ENCODE measurements at regions not wholly inside any gene's neighbourhood (a gene's known extent, or its start where the extent isn't known, plus 50 kb on each side); places are given as distances from the start of the nearest gene placed in this dataset.
A peak's percentile ranks its signal among the peaks of the same experiment; 100 is the strongest.

DNA sequence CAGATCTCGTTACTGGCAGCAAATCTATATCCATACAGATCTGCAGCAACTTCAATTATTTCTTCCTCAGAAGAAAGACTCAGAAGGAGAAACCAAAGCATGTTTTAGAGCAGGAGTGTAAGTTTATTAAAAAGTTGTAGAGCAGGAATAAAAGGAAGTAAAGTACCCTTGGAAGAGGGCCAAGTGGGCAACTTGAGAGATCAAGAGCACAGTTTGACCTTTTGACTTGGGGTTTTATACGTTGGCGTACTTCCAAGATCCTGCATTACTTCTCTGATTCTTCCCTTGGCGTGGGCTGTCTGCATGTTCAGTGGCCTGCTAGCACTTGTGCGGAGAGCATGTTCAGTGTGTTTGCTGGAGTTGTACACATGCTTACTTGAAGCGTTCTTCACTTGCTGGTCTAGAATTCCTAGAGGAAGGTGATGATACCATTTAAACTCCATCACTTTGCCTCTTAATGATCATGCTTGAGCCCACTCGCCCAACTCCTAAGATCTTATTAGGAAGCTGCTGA lies 1114.7 kb upstream of the PABPC4L start:
- DNase-seq (ENCODE audit: low spot score): no peak

DNA sequence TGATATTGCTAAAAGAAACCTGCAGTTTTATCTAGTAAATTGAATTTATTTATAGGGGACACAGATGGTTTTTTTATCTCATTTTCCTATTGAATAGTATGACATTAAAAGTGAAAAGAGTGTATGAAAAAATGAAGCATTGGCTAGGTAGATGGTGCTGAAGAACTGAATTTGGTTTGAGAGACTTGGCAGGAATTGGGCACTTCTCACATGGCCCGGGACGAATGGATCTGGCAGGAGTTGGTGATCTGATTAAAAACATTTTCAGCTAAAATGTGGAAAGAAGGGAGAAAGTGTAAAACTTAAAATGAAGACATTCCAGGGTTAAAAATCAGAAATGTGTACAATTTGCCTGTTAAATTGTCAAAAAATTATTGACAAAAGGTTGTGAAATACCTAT lies 1088.5 kb upstream of the PABPC4L start:
- DNase-seq (ENCODE audit: low spot score): no peak

DNA sequence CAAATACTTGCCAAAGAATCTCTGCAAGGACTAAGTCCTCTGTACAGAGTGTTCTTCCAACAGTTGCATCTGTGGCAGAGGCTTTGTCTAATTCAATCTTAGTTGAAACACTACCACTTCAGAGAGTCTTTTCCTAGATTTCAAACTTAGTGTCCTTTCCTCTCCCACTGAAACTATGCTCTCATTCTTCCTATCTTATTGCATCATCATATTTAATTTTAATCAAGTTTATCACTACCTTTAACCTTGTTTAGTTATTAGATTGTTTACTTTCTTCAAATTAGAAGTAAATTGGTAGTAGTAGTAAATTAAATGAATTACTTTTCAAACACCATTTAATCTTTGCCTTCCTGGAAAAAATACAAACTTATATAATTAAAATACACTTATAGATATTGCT lies 1082.3 kb upstream of the PABPC4L start:
- no peak for DNase-seq (ENCODE audit: low spot score)

DNA sequence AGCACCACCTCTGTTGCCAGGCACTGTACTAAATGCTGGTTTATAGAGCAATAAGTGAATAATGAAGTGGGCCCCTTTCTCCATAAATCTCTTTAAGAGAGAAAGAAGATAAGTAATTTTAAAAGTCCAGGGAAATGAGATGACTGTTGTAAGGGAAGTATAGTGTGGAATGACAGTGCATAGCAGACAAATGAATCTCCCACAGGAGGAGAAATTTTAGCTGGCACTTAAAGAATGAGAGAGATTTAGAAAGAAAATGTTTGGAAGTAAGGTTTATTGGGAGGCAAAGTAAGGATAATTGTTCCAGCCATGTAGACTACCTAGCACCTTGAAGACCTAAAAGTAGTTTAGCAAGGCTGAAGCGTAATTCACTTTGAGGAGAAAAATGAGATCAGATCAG lies 1081.1 kb upstream of the PABPC4L start:
- DNase-seq (ENCODE audit: low spot score): no peak

DNA sequence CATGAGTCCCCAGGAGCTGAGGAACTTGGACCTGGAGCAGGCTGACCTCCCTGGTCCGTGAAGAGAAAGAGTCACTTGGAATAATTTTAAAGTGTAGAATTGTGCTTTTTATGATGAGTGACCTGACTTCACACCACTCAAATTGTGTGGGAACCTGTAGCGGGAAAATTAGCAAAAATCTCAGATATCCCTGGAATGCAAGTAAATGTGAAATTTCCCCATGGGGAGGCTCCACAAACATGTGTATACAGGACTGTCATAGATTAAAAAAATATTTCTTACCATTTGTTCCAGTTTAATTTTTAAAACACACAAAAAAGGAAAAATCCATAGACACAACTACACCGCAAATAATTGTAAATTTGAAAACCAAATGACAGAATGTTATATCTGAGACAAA lies 1079.6 kb upstream of the PABPC4L start:
- DNase-seq (ENCODE audit: low spot score): no peak

DNA sequence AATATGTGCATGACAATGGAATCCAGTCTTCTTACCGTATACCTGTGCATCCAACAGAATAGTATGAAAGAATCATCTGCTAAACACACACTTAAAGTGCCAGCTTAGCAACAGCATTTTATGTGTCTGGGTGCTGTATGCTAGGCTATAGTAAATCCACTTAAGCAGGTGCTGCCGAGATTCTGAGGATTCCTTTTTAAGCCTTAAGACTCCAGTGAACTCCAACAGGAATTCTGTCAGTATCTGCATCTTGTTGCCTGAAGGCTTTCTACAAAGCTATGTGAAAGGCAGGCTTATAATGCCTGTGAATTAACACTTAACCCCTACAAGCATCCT lies 1076.4 kb upstream of the PABPC4L start:
- DNase-seq (ENCODE audit: low spot score): no peak

DNA sequence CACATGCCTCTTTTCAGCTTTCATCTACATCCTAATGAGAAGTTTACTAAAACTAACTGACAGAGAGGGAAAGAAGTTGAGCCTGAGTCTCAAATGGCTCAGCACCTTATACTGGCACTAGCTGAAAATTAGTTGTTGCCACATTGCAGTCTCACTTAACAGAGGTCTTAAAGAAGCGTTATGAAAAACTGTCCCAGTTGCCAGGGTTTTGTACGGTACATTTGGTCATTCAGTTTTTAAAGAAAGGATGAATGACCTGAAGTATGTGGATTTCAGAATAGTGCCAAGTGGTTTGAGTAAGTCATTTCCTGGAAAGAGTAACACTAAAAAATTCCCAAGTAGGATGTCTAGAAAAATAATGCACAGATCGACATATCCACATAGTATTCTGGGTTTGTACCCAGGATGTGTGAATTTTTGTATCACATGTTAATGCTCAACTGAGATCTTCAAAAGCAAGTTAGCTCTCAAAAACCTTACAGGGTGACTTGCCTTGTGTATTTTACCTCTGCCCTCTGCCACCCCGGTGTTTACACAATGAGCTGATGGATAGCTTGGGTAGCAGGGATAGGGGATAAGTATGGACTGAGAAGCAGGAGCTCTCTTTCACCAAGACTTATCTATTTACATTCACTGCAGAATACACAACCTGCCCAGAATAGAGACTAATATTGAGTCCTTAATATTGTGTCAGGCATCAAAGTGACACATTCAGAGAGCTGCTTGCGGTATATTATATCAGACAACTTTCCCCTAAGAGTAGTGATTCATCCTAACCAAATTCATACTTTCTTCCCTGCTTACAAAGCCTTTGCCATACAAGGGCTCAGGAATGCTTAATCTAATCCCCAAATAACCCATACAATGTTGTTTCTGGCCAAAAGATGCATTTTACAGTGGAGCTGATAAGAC lies 1075.7 kb upstream of the PABPC4L start:
- DNase-seq (ENCODE audit: low spot score): no peak

DNA sequence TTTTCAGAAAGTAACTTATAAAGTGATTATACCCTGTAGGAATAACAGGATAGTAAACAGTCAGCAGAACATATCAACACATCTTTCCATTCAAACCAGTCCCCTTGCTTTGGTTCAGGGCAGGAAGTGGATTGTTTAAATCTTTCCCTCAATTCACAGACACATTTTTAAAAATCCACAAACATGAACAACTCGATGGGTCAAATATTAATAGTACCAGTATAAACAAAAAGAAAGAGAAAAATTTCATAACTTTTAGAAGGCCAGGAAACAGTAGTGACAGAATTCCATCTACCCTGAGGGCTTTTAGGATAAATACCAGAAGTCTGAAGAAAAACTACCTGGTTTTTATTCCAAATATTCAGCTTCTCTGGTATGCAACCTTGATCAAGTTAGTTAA lies 1072.8 kb upstream of the PABPC4L start:
- no peak for DNase-seq (ENCODE audit: low spot score)

DNA sequence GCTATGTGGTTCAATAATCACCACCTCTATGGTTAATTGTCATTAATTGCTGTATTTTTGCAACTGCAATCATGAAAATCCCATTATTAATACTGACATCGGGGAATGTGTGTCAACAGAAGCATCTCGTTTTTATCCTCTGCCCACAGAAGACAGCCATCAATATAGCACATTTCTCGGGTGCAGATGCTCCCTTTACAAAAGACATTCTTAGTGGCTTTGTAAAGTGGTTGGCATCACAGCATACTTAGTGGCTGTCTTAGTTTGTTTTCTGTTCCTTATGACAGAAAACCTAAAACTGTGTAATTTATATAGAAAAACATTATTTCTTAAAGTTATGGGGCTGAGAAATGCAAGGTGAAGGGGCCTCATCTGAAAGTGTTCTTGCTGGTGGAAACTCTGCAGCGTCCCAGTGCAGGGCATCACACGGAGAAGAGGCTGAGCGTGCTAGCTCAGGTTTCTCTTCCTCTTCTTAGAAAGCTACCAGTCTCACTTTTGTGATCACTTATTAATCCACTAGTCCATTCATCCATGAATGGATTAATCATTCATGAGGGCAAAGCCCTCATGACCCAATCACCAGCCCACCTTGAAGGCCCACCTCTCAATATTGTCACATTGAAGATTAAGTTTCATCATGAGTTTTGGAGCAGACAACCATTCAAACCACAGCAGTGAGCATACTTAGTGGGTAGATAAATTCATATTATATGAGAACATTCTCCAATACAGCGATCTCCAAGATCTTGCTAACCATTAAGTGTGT lies 1067.7 kb upstream of the PABPC4L start:
- no peak for DNase-seq (ENCODE audit: low spot score)

DNA sequence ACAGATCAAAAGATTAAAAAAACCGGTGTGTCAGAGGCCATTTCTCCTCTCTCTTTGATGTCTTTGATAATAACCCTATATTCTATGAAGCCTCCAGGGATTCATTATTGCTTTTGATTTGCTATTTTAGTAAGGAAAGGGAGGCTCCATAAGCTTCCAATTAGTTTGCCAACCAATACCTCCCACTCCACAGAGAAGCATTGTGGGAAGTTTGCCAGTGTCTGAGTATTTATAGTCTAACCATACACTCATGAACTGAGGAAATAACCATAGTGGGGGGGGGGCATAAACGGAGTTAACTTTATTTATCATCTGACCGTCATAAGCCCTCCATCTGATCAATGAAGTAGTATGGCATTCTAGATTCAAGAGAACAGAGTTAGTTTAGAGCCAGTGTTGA lies 1066.8 kb upstream of the PABPC4L start:
- DNase-seq (ENCODE audit: low spot score): no peak

DNA sequence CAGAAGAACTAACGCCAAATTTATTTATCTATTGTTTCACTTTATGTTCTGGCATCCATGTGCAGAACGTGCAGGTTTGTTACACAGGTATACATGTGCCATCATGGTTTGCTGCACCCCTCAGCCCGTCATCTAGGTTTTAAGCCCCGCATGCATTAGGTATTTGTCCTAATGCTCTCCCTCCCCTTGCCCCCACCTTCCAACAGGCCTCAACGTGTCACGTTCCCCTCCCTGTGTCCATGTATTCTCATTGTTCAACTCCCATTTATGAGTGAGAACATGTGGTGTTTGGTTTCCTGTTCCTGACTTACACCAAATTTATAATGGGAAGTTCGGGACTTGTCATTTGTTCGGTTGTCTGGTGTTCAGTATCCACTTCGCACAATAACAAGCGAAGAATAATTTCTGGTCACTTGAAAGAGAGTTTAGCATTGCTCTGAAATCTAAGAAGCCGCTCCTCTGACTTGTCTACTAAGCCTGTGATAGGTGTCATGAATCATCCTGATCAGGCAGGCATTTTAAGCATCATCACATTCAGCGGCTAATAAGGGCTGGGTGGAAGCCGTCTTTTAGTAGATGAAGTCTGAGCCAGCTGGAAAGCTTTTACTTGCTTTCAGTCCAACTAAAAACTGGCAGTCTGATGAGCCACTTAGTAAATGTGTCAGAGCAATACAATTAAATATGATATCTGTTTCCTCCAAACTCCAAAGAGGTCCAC lies 1065.7 kb upstream of the PABPC4L start:
- no peak for DNase-seq (ENCODE audit: low spot score)

DNA sequence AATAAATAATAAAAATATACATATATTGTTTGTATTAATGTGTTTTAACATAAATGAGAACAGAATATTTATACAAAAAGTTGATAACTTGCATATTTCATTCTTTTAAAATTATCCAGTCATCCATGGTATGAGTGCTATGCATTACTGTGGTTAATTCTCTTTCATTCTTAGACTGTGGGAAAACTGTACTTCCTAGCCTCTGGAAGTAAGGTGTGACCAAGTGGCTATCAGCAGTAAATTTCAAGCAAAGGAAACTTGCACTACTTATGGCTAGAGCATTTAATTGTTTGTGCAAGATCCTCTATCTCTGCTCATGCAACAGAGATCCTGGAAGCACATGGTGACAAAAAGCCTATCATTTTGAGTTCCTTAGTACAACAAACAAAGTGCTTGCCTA lies 1054.5 kb upstream of the PABPC4L start:
- no peak for DNase-seq (ENCODE audit: low spot score)

DNA sequence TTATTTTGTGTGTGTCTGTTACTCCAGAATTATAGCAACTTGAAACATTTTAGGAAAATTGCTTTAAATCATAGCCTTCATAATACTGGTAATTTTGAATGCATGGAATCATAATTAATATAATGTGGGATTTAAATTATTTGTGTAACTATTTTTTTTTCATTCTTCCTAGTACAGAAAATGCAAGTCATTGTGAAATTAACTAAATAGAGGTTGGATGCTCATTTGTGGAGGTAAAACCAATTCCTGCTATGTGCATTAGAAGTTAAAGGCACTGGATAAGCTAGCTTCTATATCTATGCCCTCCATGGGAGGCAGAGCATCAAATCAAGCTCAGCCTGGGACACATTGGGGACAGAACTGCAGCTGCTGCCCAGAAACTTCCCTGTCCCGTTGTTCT lies 1048.5 kb upstream of the PABPC4L start:
- DNase-seq (ENCODE audit: low spot score): no peak

DNA sequence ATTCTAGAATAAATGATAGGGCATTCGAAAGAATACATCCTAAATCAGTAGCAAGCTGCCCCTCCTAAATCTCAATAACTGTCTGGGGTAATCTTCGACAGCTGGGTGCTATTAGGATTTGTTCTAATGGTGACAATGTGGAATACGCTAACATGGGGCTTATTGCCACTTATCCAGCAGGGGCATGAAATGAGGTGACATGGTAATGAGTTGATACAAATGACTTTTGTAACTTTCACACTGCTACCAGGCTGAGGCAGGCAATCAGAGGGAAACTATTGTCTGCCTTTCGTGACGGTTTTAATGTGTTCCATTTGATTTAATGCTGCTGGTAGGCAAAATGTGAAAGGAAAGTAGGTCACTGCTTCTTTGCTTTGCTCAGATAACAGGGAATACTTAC lies 1047.4 kb upstream of the PABPC4L start:
- peak; percentile 10 for DNase-seq (ENCODE audit: low spot score)

DNA sequence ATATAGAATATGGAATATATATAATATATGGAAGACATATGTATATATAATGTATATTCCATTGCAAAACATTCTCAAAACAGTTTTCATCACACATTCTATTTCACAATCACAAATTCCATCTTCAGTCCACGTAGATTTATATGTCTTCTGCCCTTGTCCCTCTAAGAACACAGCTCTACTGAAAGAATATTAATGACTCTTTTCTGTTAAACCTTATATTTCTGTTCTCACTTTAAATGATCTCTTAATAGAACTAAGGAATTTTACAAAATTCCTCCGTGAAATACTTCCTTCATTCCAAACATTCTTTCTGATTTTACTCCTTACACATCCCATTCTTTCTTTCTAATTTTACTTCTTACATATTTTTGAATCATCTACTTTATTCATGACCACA lies 1043.1 kb upstream of the PABPC4L start:
- DNase-seq (ENCODE audit: low spot score): no peak

DNA sequence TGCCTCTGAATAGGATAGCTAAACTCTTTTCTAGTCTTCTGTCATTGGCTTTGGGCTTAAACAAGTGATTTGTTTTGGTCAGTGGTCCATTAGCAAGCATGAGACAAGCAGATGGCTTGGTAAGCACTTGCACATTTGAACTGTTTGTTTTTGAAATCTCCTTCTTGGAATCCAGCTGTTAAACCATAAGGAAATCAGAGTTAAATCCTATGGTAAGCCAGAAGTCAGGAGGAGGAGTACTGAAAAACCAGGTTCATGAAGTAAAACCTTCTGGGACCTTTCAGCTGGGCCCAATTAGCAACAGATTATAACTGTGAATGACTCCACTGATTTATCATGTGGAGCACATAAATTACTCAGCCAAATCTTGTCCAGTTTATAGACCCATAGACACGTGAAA lies 1042.5 kb upstream of the PABPC4L start:
- no peak for DNase-seq (ENCODE audit: low spot score)

DNA sequence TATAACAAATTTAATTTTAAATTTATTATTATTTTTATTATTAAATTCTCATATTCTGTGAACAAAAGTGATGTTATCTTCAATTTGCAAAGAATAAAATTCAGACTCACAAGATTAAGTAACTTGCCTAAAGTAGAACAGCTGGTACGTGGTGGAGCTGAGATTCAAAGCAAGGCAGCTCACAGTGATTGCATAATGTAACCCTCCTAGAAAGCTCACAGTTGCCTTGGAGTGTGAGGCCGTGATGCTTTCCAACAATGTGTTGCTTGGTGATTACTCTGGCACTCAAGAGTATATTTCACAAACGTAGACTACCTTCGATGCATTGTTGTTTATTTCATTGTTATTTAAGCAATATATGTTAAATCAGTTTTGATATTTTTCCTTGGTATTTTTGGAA lies 1039.2 kb upstream of the PABPC4L start:
- DNase-seq (ENCODE audit: low spot score): no peak

DNA sequence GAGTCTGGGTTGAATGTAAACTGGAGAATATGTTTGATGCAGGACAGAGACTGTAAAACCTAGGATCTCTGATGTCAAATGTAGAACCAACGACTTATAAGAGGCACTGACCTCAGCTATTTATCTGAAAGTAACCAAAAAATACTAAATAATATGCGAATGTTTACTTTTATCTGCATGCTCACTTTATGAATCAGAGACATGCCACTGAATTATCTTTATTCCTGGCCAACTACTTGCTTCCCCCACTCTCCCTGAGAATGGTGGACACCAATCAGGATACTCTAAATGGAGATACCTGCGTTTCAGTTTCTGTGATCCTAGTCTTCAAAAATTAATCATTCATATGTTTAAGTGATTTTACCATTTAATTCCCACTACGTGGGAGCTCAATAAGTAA lies 1038.4 kb upstream of the PABPC4L start:
- no peak for DNase-seq (ENCODE audit: low spot score)

DNA sequence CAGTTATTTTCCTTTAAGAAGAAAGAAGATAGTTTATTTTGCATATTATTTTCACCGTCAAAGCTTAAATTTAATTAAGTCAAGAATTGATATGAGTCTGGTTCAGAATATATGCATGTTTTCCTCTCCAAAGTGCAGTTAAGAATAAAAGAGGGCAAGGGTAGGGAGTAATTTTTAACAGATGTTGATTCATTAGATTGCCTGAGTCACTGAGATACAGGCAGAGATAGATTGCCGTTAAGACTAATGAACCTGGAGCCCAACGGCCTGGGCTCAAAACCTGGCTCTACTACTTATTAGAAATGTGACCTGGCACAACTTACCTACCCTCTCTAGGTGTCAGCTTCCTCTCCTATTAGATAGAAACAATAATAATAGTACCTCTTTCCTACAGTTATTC lies 1037.4 kb upstream of the PABPC4L start:
- DNase-seq (ENCODE audit: low spot score): no peak

DNA sequence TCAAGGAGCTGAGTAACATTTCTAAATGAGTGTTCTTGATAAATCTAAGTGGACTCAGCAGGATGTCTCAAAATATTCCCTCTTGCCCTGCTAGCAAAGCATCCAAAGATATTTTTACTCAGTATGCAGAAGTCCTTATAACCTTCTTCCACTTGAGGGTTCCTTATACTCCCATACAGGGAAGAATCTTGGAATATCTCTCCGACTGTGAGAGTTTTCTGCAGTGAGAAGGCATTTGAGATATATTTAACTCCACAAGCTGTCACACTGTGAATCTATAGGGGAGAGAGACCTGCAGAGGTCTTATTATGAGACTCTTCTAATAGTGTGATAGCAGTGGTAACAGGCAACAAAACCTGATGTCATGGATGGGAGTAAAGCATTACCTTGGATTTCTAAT lies 1034.5 kb upstream of the PABPC4L start:
- DNase-seq (ENCODE audit: low spot score): no peak

DNA sequence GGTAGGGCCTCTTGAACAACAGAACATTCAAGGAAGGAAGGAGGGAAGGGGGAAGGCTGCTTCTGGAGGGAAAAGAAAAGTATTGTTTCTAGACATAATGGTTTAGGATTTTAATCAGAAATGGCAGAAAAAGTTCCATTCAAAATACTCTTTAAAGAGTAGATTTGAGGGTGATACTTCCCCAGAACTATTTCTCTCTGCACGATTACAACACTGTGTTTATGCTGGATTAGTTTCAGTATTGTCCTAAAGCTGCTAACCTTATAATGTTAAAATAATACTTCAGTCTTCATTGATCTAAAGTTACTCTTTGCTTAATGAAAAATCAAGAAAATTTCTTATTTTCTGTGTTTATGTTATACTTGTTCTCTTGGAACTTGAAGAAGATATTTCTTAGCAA lies 1026.3 kb upstream of the PABPC4L start:
- DNase-seq (ENCODE audit: low spot score): no peak

DNA sequence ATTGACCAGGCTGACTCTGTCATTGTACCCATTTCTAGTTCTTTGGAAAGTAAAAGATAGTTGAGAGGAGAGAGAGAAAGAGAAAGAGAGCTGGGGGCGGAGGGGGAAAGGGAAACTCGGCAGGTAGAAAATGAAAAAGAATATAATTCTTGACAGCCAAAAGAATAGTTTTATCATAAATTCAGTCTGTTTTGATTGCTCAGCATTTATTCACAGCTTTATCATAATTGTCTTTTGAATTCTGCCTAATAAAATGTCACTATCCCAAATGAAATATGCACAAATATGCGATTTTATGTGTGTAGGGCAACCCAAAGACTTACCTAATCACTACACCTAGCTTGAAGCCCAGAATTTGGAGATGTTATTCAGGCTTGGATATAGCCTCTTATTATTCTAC lies 1024.0 kb upstream of the PABPC4L start:
- no peak for DNase-seq (ENCODE audit: low spot score)

DNA sequence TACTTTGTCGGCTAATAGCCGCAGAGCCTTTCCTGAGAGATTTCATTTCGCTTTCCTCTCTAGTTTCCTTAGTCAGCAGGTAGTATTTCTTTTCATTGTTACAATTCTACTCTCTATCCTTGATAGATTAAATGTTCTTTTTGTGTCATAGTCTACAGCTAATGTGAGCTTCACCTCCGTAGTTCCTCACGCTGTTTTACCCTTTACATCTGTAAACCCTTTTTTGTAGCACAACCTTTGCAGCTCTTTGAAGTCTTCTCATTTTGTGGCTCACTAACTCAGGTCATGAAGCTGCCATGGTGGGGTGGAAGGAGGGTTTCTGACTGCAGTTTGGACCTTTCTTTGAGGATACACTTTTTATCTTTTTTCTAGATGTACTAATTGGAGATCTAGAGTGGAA lies 1008.8 kb upstream of the PABPC4L start:
- DNase-seq (ENCODE audit: low spot score): no peak

All from iPS-NIHi11 (cell line).